ENCODE measurements at regions not wholly inside any gene's neighbourhood (a gene's known extent, or its start where the extent isn't known, plus 50 kb on each side); places are given as distances from the start of the nearest gene placed in this dataset.

GRCh38 chr5:19064094-19064493 is 923.9 kb downstream of the CDH18 start:
- TF ChIP-seq CTCF (IDR thresholded peaks at IDR 0.05) (no peak), POLR2A (IDR thresholded peaks at IDR 0.05) (no peak)

Measured in Peyer's patch (tissue), 4 donors.